HG03097 (cell line): ENCODE measurements at regions not wholly inside any gene's neighbourhood (a gene's known extent, or its start where the extent isn't known, plus 50 kb on each side); places are given as distances from the start of the nearest gene placed in this dataset.

Experiments
- ATAC-seq: cut with Tn5 transposase; IDR thresholded peaks from one replicate; pipeline ENCODE4 v1.9.1; 2021; ENCODE audit not compliant: unreplicated experiment, low FRiP score

GRCh38 chr5:96287136-96287535 lies 145.9 kb downstream of the PCSK1 start:
- no peak for ATAC-seq

- no peak for ATAC-seq
Observed at GRCh38 chr5:96285823-96286222, 147.2 kb downstream of the PCSK1 start.

GRCh38 chr5:96284727-96285389 lies 148.2 kb downstream of the PCSK1 start:
- ATAC-seq: no peak

- ATAC-seq: no peak
Observed at GRCh38 chr5:96283589-96283988, 149.5 kb downstream of the PCSK1 start.

GRCh38 chr5:96282020-96282419 lies 151.0 kb downstream of the PCSK1 start:
- ATAC-seq: no peak

GRCh38 chr5:96280946-96281393 lies 152.1 kb downstream of the PCSK1 start:
- no peak for ATAC-seq

GRCh38 chr5:96279801-96280542 lies 153.1 kb downstream of the PCSK1 start:
- ATAC-seq: no peak

- ATAC-seq: no peak
Observed at GRCh38 chr5:96278981-96279380, 154.1 kb downstream of the PCSK1 start.

GRCh38 chr5:96275051-96275450 lies 158.0 kb downstream of the PCSK1 start:
- ATAC-seq: no peak

GRCh38 chr5:96265487-96265886 lies 167.6 kb downstream of the PCSK1 start:
- ATAC-seq: no peak

- ATAC-seq: no peak
Observed at GRCh38 chr5:96264047-96264446, 169.0 kb downstream of the PCSK1 start.

GRCh38 chr5:96262105-96262504 lies 170.9 kb downstream of the PCSK1 start:
- no peak for ATAC-seq

GRCh38 chr5:96260009-96260408 lies 173.0 kb downstream of the PCSK1 start:
- ATAC-seq: no peak

- ATAC-seq: no peak
Observed at GRCh38 chr5:96259151-96259772, 173.8 kb downstream of the PCSK1 start.

- no peak for ATAC-seq
Observed at GRCh38 chr5:96258692-96259091, 174.4 kb downstream of the PCSK1 start.

GRCh38 chr5:96257904-96258303 lies 175.1 kb downstream of the PCSK1 start:
- no peak for ATAC-seq

- no peak for ATAC-seq
Observed at GRCh38 chr5:96256795-96257470, 176.1 kb downstream of the PCSK1 start.

- ATAC-seq: no peak
Observed at GRCh38 chr5:96254980-96255691, 177.9 kb downstream of the PCSK1 start.

GRCh38 chr5:96253140-96253539 lies 179.9 kb downstream of the PCSK1 start:
- ATAC-seq: no peak

GRCh38 chr5:96252596-96252995 lies 180.5 kb downstream of the PCSK1 start:
- no peak for ATAC-seq

GRCh38 chr5:96250782-96251181 lies 182.3 kb downstream of the PCSK1 start:
- no peak for ATAC-seq
